ENCODE measurements at regions not wholly inside any gene's neighbourhood (a gene's known extent, or its start where the extent isn't known, plus 50 kb on each side); places are given as distances from the start of the nearest gene placed in this dataset.

DNA sequence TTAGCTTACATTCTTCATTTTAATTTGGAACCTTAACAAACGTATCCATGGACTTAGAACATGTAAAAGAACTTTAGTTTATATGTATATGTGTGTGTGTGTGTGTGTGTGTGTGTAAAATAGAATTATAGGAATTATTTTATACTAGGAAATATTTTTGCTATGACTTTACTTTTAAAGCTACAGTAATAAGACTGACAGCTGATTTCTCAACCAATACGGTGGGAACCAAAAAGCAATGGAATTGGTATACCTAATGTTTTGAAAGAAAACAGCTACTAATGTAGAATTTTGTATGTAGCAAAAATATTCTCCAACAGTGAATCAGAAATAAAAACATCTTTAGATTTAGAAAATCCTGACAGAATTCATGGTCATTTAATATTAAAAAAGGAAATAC, 146.5 kb upstream of the ARL4C start:
- DNase-seq (ENCODE audit: low read depth, low spot score) = no peak
- POLR2A ChIA-PET = no interaction called here
- CTCF ChIA-PET = interaction anchor here (1.4 kb wide), 1 partner anchor 79 kb away, joined by 4 read pairs; no protein-coding TSS in a partner anchor

DNA sequence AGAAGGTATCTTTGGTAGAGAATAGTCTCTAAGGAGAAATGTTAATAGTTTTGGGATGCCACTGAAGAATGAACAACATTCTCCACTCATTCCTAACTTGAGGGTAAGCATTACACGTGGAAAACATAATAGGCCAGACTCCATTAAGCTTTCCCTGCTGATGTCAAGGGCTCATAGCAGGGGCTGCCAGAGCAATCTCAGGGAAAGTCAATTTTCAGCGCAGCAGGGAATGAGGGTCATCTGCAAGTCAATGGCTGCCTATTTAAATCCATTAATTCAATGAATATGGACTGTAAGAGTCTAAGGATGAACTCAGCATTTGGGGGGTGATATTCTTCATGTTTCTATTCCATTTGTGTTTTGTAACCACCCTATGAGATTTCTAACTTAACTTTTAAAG, 144.2 kb upstream of the ARL4C start:
- H3K27me3 ChIP-seq (ENCODE audit: control insufficient read depth, insufficient read depth, low read length) = no peaks in the 10 kb centered on the region
- TF ChIP-seq, protein P1, sequence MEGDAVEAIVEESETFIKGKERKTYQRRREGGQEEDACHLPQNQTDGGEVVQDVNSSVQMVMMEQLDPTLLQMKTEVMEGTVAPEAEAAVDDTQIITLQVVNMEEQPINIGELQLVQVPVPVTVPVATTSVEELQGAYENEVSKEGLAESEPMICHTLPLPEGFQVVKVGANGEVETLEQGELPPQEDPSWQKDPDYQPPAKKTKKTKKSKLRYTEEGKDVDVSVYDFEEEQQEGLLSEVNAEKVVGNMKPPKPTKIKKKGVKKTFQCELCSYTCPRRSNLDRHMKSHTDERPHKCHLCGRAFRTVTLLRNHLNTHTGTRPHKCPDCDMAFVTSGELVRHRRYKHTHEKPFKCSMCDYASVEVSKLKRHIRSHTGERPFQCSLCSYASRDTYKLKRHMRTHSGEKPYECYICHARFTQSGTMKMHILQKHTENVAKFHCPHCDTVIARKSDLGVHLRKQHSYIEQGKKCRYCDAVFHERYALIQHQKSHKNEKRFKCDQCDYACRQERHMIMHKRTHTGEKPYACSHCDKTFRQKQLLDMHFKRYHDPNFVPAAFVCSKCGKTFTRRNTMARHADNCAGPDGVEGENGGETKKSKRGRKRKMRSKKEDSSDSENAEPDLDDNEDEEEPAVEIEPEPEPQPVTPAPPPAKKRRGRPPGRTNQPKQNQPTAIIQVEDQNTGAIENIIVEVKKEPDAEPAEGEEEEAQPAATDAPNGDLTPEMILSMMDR (IDR thresholded peaks at IDR 0.05; ENCODE audit: low read depth, low read length) = no peak
- ChIA-PET CTCF (no interaction called here), POLR2A (interaction anchor here (1.0 kb wide), 1 partner anchor 12 kb away, joined by 3 read pairs; no protein-coding TSS in a partner anchor)
- no peak overlapping the region for H3K27ac ChIP-seq (ENCODE audit: low read depth, low read length)
- no peak for DNase-seq (ENCODE audit: low read depth, low spot score)
- peaks cover 31% of the 10 kb centered on the region for H3K9me3 ChIP-seq (ENCODE audit: control insufficient read depth, insufficient read depth, low read length)
- no peak overlapping the region for H3K4me3 ChIP-seq (ENCODE audit: low read depth, low read length)

More for the DNA sequence above, 146.5 kb upstream of the ARL4C start:
- Histone ChIP-seq H3K27me3 (ENCODE audit: control insufficient read depth, insufficient read depth, low read length) (no peaks in the 10 kb centered on the region), H3K4me3 (ENCODE audit: low read depth, low read length) (no peak overlapping the region), H3K27ac (ENCODE audit: low read depth, low read length) (no peak overlapping the region), H3K9me3 (ENCODE audit: control insufficient read depth, insufficient read depth, low read length) (peaks cover 22% of the 10 kb centered on the region)
- TF ChIP-seq, protein P1 (IDR thresholded peaks at IDR 0.05; ENCODE audit: low read depth, low read length) = no peak

DNA sequence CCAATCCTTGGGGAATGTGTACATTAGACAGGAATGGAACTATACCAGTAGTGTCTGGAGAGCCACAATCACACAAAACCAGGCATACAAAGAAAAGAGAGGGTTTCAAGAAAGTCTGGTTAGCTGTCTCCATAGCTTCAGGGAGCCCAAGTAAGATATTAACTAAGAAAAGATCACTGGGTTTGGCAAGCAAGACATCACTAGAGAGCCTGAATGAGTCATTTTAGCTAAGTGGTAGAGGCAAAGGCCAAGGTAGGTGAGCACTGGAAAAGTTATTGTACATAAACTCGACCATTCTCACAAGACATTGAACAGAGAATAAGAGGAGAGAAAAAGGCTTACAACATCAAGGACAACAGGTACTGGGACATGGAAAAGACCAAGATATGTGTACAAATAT, 143.8 kb upstream of the ARL4C start:
- Histone ChIP-seq H3K9me3 (ENCODE audit: control insufficient read depth, insufficient read depth, low read length) (peaks cover 31% of the 10 kb centered on the region), H3K27me3 (ENCODE audit: control insufficient read depth, insufficient read depth, low read length) (no peaks in the 10 kb centered on the region), H3K27ac (ENCODE audit: low read depth, low read length) (no peak overlapping the region), H3K4me3 (ENCODE audit: low read depth, low read length) (no peak overlapping the region)
- TF ChIP-seq, protein P1 (IDR thresholded peaks at IDR 0.05; ENCODE audit: low read depth, low read length) = no peak
- POLR2A ChIA-PET = no interaction called here
- CTCF ChIA-PET = no interaction called here
- DNase-seq (ENCODE audit: low read depth, low spot score) = no peak

DNA sequence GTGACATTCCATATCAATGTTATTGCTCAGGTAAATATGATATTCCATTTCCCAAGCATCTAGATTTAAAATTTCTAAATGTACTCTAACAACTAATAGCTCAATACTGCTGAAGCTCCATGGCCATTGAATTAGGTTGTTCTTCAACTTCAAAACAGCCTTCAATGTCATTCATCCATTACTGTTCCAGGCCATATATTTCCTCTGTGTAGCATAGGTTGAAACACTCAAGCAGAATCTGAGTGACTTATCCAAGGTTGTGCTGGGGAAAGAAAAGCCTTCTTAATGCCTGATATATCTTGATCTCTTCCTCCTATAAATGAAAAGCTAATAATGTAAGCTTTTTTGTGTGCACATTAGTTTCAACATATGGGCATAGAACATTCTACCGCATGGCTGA, 142.1 kb upstream of the ARL4C start:
- POLR2A ChIA-PET = no interaction called here
- CTCF ChIA-PET = no interaction called here
- H3K27ac ChIP-seq (ENCODE audit: low read depth, low read length) = no peak overlapping the region
- no peak for DNase-seq (ENCODE audit: low read depth, low spot score)
- TF ChIP-seq, protein P1 (IDR thresholded peaks at IDR 0.05; ENCODE audit: low read depth, low read length) = no peak
- no peak overlapping the region for H3K4me3 ChIP-seq (ENCODE audit: low read depth, low read length)
- H3K27me3 ChIP-seq (ENCODE audit: control insufficient read depth, insufficient read depth, low read length) = no peaks in the 10 kb centered on the region
- peaks cover 28% of the 10 kb centered on the region for H3K9me3 ChIP-seq (ENCODE audit: control insufficient read depth, insufficient read depth, low read length)

DNA sequence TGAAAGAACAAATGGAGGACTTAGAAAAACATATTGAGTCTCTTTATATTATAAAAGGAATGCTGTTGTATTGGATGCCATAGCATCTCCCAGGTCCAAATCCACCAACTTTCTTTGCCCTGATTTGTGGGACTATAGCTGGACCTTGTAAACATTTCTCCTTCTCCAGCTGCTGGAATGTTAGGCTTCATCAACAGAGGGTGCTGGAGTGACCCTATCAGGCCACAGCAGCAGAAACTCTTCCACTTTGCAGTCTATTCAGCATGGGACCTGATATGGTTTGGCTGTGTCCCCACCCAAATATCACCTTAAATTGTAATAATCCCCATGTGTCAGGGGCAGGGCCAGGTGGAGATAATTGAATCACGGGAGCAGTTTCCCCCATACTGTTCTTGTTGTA, 138.4 kb upstream of the ARL4C start:
- TF ChIP-seq, protein P1 (IDR thresholded peaks at IDR 0.05; ENCODE audit: low read depth, low read length) = peak; percentile 30; the same call in 1 of the 2 replicates
- no peak for DNase-seq (ENCODE audit: low read depth, low spot score)
- Histone ChIP-seq H3K4me3 (ENCODE audit: low read depth, low read length) (no peak overlapping the region), H3K27me3 (ENCODE audit: control insufficient read depth, insufficient read depth, low read length) (no peaks in the 10 kb centered on the region), H3K27ac (ENCODE audit: low read depth, low read length) (no peak overlapping the region), H3K9me3 (ENCODE audit: control insufficient read depth, insufficient read depth, low read length) (peaks cover 9% of the 10 kb centered on the region)
- ChIA-PET POLR2A (no interaction called here), CTCF (no interaction called here)

All from AG04450 (cell line).